ENCODE measurements at regions not wholly inside any gene's neighbourhood (a gene's known extent, or its start where the extent isn't known, plus 50 kb on each side); places are given as distances from the start of the nearest gene placed in this dataset.

GRCh38 chr14:95466506-95466905 is 49.9 kb downstream of the SYNE3 start:
- Mint-ChIP-seq H3K27ac (ENCODE audit: low read depth, unreplicated experiment) (no peak overlapping the region), H3K9me3 (ENCODE audit: unreplicated experiment) (no peaks in the 10 kb centered on the region), H3K36me3 (ENCODE audit: insufficient read depth, unreplicated experiment) (peaks cover 9% of the 10 kb centered on the region), H3K4me3 (ENCODE audit: unreplicated experiment) (no peak overlapping the region), H3K4me1 (ENCODE audit: insufficient read depth, unreplicated experiment) (no peaks in the 10 kb centered on the region), H3K27me3 (ENCODE audit: insufficient read depth, unreplicated experiment) (no peaks in the 10 kb centered on the region)
- intact Hi-C loops (cut with micrococcal nuclease), result no loop called here
- BruUV-seq (replicated peaks), result no TSS peak
- POLR2A ChIA-PET, result no interaction called here
- no peak for DNase-seq (ENCODE audit: unreplicated experiment)
- TF ChIP-seq CTCF (IDR thresholded peaks at IDR 0.05; ENCODE audit: unreplicated experiment), result no peak
- CTCF ChIA-PET, result interaction anchor here (0.9 kb wide), 1 partner anchor 14 kb away, joined by 3 read pairs; no protein-coding TSS in a partner anchor

- intact Hi-C loops (cut with micrococcal nuclease), result no loop called here
- Mint-ChIP-seq H3K27ac (ENCODE audit: low read depth, unreplicated experiment) (no peak overlapping the region), H3K9me3 (ENCODE audit: unreplicated experiment) (no peaks in the 10 kb centered on the region), H3K4me1 (ENCODE audit: insufficient read depth, unreplicated experiment) (peaks cover 5% of the 10 kb centered on the region), H3K36me3 (ENCODE audit: insufficient read depth, unreplicated experiment) (peaks cover 9% of the 10 kb centered on the region), H3K4me3 (ENCODE audit: unreplicated experiment) (no peak overlapping the region), H3K27me3 (ENCODE audit: insufficient read depth, unreplicated experiment) (no peaks in the 10 kb centered on the region)
- POLR2A ChIA-PET, result no interaction called here
- BruUV-seq (replicated peaks), result no TSS peak
- CTCF ChIA-PET, result interaction anchor here (0.9 kb wide), 1 partner anchor 13 kb away, joined by 3 read pairs; no protein-coding TSS in a partner anchor
- TF ChIP-seq CTCF (IDR thresholded peaks at IDR 0.05; ENCODE audit: unreplicated experiment), result no peak
- DNase-seq (ENCODE audit: unreplicated experiment), result no peak
These were observed 50.5 kb downstream of the SYNE3 start for GRCh38 chr14:95465936-95466335.

GRCh38 chr14:95465358-95465757 is 51.1 kb downstream of the SYNE3 start:
- H3K4me3 Mint-ChIP-seq (ENCODE audit: unreplicated experiment), result no peak overlapping the region
- no peaks in the 10 kb centered on the region for H3K27me3 Mint-ChIP-seq (ENCODE audit: insufficient read depth, unreplicated experiment)
- intact Hi-C loops (cut with micrococcal nuclease), result no loop called here
- no peaks in the 10 kb centered on the region for H3K9me3 Mint-ChIP-seq (ENCODE audit: unreplicated experiment)
- POLR2A ChIA-PET, result interaction anchor here (1.1 kb wide), 1 partner anchor 15 kb away, joined by 3 read pairs; no protein-coding TSS in a partner anchor
- peaks cover 9% of the 10 kb centered on the region for H3K36me3 Mint-ChIP-seq (ENCODE audit: insufficient read depth, unreplicated experiment)
- no peak overlapping the region for H3K27ac Mint-ChIP-seq (ENCODE audit: low read depth, unreplicated experiment)
- CTCF ChIA-PET, result interaction anchor here (0.9 kb wide), 1 partner anchor 13 kb away, joined by 3 read pairs; no protein-coding TSS in a partner anchor
- TF ChIP-seq CTCF (IDR thresholded peaks at IDR 0.05; ENCODE audit: unreplicated experiment), result no peak
- BruUV-seq (replicated peaks), result no TSS peak
- no peak for DNase-seq (ENCODE audit: unreplicated experiment)
- H3K4me1 Mint-ChIP-seq (ENCODE audit: insufficient read depth, unreplicated experiment), result peaks cover 10% of the 10 kb centered on the region

- peaks cover 5% of the 10 kb centered on the region for H3K36me3 Mint-ChIP-seq (ENCODE audit: insufficient read depth, unreplicated experiment)
- H3K4me1 Mint-ChIP-seq (ENCODE audit: insufficient read depth, unreplicated experiment), result peaks cover 11% of the 10 kb centered on the region
- H3K27ac Mint-ChIP-seq (ENCODE audit: low read depth, unreplicated experiment), result no peak overlapping the region
- no peak overlapping the region for H3K4me3 Mint-ChIP-seq (ENCODE audit: unreplicated experiment)
- no TSS peak for BruUV-seq (replicated peaks)
- ChIA-PET POLR2A (interaction anchor here (0.8 to 1.4 kb wide), 3 partner anchors 14 to 25 kb away, joined by 3 read pairs; no protein-coding TSS in a partner anchor), CTCF (interaction anchor here (0.6 to 1.4 kb wide), 4 partner anchors 19 to 1464 kb away, joined by 3 to 4 read pairs (median 3); no protein-coding TSS in a partner anchor)
- H3K27me3 Mint-ChIP-seq (ENCODE audit: insufficient read depth, unreplicated experiment), result no peaks in the 10 kb centered on the region
- no peaks in the 10 kb centered on the region for H3K9me3 Mint-ChIP-seq (ENCODE audit: unreplicated experiment)
- no peak for TF ChIP-seq CTCF (IDR thresholded peaks at IDR 0.05; ENCODE audit: unreplicated experiment)
- intact Hi-C loops (cut with micrococcal nuclease), result loop anchor here (5.0 kb wide), 1 partner anchor 63 kb away; no protein-coding TSS in a partner anchor
- no peak for DNase-seq (ENCODE audit: unreplicated experiment)
These were observed 51.9 kb downstream of the SYNE3 start for GRCh38 chr14:95464514-95464913.
